KMS-11 (cell line): ENCODE measurements at regions not wholly inside any gene's neighbourhood (a gene's known extent, or its start where the extent isn't known, plus 50 kb on each side); places are given as distances from the start of the nearest gene placed in this dataset.

Source experiments
- H2AFZ ChIP-seq: fragments of 200-600 bp; sonication (generic); 2 replicates; pipeline ENCODE4 v1.6.1; 2016; ENCODE audit warnings: antibody characterized with exemption, mixed run types, low read depth
- H3K27ac ChIP-seq: fragments of 200-600 bp; sonication (generic); 2 replicates; pipeline ENCODE4 v1.6.1; 2016; ENCODE audit warnings: mild to moderate bottlenecking, mixed run types
- H3K27me3 ChIP-seq: fragments of 200-600 bp; sonication (generic); 2 replicates; pipeline ENCODE4 v1.6.1; 2017; ENCODE audit warnings: mild to moderate bottlenecking, low read depth, mixed run types, moderate library complexity; ENCODE audit not compliant: insufficient read depth
- H3K36me3 ChIP-seq: fragments of 200-600 bp; sonication (generic); 2 replicates; pipeline ENCODE4 v1.6.1; 2017; ENCODE audit warnings: mild to moderate bottlenecking, mixed run types; ENCODE audit not compliant: insufficient read depth
- H3K4me1 ChIP-seq: fragments of 200-600 bp; sonication (generic); 2 replicates; pipeline ENCODE4 v1.6.1; 2016; ENCODE audit warnings: mild to moderate bottlenecking, low read depth, mixed run types; ENCODE audit not compliant: poor library complexity, severe bottlenecking
- H3K4me2 ChIP-seq: fragments of 200-600 bp; sonication (generic); 2 replicates; pipeline ENCODE4 v1.7.0; 2016; ENCODE audit warnings: mild to moderate bottlenecking, mixed run types
- H3K4me3 ChIP-seq: fragments of 200-600 bp; sonication (generic); IDR thresholded peaks from 2 replicates; pipeline ENCODE4 v1.6.1; 2017; ENCODE audit warnings: low read depth, low read length, mixed read lengths; ENCODE audit not compliant: insufficient read depth
- H3K79me2 ChIP-seq: fragments of 200-600 bp; sonication (generic); 2 replicates; pipeline ENCODE4 v1.6.1; 2016; ENCODE audit warnings: low read depth, mixed run types; ENCODE audit not compliant: insufficient read depth
- H3K9ac ChIP-seq: fragments of 200-600 bp; sonication (generic); 2 replicates; pipeline ENCODE4 v1.6.1; 2016; ENCODE audit warnings: mild to moderate bottlenecking, mixed run types
- H4K20me1 ChIP-seq: fragments of 200-600 bp; sonication (generic); 2 replicates; pipeline ENCODE4 v1.6.1; 2016; ENCODE audit warnings: mild to moderate bottlenecking, mixed run types; ENCODE audit not compliant: insufficient read depth
- TF ChIP-seq, protein P1 (sequence below): fragments of 200-600 bp; sonication (generic); conservative IDR thresholded peaks from 2 replicates; pipeline ENCODE4 v1.6.1; 2017; ENCODE audit warnings: low read depth, mild to moderate bottlenecking, antibody characterized with exemption, low read length, moderate library complexity, mixed read lengths

DNA sequence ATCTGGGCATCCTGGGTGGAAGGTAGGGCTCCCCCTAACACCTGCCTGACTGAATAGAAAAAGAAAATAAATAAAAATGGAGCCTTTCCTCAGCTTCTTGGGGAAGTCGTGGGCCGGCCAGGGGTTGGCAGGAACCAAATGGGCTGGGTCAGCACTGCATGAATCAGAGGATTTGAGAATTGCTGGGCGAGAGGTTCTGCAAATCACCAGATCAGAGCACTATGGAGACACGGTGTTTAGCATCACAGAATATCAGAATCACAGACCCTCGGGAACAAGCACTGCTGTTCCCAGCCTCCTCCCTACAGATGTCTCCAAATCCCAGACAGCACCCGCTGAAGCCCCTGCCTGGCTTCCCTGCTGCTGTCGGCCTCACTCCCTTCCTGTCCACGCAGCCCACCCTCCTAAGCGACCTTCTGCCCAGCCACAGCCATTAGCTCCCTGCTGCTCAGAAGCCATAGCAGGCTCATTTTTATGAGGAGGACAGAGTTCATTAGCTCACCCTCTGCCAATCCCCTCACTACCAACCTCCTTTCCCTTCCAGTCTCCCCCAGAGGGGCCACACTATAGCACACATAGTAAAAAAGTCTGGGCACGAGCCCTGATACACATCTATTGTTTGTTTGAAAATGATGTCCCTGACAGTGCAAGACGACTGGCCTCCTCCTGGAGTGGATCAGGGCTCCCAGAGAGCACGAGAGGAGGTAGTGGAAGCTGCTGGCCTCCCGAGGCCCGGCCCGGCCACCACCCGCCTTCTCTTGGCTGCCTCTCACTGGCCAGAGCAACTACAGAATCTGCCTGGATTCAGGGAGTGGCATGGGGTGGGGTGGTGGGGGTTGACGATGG is 64.6 kb upstream of the TAF1B start:
- H3K9ac ChIP-seq = no peak overlapping the region
- peaks cover 27% of the 10 kb centered on the region for H3K4me1 ChIP-seq
- H3K4me3 ChIP-seq = no peak overlapping the region
- H3K27ac ChIP-seq = no peak overlapping the region
- TF ChIP-seq, protein P1, sequence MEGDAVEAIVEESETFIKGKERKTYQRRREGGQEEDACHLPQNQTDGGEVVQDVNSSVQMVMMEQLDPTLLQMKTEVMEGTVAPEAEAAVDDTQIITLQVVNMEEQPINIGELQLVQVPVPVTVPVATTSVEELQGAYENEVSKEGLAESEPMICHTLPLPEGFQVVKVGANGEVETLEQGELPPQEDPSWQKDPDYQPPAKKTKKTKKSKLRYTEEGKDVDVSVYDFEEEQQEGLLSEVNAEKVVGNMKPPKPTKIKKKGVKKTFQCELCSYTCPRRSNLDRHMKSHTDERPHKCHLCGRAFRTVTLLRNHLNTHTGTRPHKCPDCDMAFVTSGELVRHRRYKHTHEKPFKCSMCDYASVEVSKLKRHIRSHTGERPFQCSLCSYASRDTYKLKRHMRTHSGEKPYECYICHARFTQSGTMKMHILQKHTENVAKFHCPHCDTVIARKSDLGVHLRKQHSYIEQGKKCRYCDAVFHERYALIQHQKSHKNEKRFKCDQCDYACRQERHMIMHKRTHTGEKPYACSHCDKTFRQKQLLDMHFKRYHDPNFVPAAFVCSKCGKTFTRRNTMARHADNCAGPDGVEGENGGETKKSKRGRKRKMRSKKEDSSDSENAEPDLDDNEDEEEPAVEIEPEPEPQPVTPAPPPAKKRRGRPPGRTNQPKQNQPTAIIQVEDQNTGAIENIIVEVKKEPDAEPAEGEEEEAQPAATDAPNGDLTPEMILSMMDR = no peak
- H2AFZ ChIP-seq = no peak overlapping the region
- H3K27me3 ChIP-seq = no peaks in the 10 kb centered on the region; the same call in 1 of the 2 replicates
- no peaks in the 10 kb centered on the region for H3K79me2 ChIP-seq
- no peaks in the 10 kb centered on the region for H3K36me3 ChIP-seq
- H3K4me2 ChIP-seq = peak overlapping the region; percentile 85; the same call in 1 of the 2 replicates
- no peaks in the 10 kb centered on the region for H4K20me1 ChIP-seq

DNA sequence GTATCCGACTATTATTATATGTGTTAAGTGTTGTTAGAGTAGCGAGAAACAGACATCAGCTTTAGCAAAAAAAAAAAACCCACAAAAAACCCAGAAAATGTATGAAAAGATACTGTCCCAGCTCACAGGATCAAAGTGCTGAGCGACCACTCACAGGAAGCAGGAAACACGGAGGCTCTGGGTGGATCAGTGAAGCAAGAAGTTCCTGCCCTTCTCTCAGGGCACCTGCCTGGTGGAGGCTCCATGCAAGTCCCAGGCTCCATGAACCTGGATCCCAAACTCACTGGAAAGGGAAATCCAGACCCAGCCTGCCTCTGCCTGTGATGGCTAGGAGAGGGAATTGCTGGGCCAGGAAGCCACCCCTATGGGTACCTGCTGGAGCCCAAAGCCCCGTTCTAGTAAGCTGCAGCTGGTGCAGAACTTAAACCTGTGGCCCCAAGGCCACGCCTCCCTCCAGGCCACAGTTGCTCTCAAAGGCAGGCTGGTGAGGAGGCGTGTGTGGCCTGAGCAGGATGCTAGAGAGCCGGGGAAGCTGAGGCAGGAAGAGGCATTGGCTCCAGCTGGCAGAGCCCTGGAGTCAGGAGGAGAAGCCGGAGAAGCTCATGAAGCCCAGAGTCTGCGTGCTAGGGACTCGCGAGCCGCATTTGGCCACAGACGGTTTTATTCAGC is 63.5 kb upstream of the TAF1B start:
- Histone ChIP-seq H3K36me3 (no peaks in the 10 kb centered on the region), H3K27ac (peak overlapping the region; percentile 53), H3K4me2 (peak overlapping the region; percentile 85), H3K79me2 (no peaks in the 10 kb centered on the region), H3K4me1 (peaks cover 27% of the 10 kb centered on the region), H3K4me3 (no peak overlapping the region), H2AFZ (peak overlapping the region; percentile 59; the same call in 1 of the 2 replicates), H3K9ac (0 out of 2 replicates have a peak overlapping the region, but pooled peaks have one; percentile 24), H4K20me1 (no peaks in the 10 kb centered on the region), H3K27me3 (no peaks in the 10 kb centered on the region; the same call in 1 of the 2 replicates)
- TF ChIP-seq, protein P1 = no peak

DNA sequence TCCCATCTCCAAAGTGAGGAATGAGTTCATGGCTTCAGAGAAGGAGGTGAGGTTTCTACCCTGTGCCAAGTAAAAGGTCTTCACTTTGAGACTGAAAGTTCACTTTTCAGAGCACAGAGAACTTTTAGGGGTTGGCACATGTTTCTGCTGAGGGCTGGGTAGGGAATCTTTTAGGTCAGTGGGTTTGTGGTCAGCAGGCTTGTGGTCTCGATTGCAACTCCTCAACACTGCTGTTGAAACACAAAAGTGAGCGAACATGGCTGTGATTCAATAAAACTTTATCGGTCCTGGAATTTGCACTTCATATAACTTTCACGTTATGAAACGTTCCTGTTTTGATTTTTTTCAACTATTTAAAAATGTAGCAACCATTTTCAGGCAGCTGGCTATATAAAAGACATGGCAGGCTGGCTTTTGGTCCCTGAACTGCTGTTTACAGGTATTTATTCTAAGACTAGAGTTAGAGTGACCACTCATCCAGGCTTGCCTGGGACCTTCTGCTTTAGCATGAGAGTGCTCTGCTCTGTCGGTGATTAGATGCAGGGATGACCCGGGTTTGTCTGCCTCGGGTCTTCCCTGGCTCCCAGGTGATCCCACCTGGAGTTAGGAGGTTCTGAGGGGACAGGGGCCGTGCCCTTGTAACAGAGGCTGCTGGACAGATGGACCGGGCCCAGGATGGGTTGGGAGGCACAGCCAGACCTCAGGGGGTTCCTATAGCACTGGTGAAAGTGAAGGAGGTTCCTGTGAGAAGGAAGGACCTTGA is 62.7 kb upstream of the TAF1B start:
- 0 out of 2 replicates have a peak overlapping the region, but pooled peaks have one; percentile 24 for H3K9ac ChIP-seq
- H3K27ac ChIP-seq = peak overlapping the region; percentile 53
- H3K27me3 ChIP-seq = no peaks in the 10 kb centered on the region; the same call in 1 of the 2 replicates
- TF ChIP-seq, protein P1 = no peak
- no peaks in the 10 kb centered on the region for H3K79me2 ChIP-seq
- H2AFZ ChIP-seq = peak overlapping the region; percentile 59; the same call in 1 of the 2 replicates
- H3K4me1 ChIP-seq = peaks cover 27% of the 10 kb centered on the region
- H4K20me1 ChIP-seq = no peaks in the 10 kb centered on the region
- H3K4me2 ChIP-seq = peak overlapping the region; percentile 85
- no peak overlapping the region for H3K4me3 ChIP-seq
- H3K36me3 ChIP-seq = no peaks in the 10 kb centered on the region

DNA sequence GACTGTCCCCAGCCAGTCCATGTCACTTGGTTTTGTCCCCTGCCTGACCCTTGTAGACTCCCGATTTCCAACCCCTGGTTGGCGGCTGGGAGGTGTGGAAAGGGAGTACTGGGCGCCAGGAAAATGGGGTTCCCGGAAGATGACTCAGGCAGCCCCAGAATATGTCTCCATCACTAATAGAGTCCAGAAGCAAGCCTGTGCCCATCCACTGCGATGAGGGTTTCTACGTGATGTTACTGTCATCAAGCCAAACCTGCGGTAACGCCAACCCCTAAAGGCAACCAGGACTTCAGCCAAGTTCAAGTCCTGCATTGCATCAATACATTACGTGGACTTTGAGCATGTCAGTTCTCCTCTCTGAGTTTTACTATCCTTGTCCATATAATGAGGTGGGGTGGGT is 62.0 kb upstream of the TAF1B start:
- Histone ChIP-seq H3K4me1 (peaks cover 27% of the 10 kb centered on the region), H4K20me1 (no peaks in the 10 kb centered on the region), H3K36me3 (no peaks in the 10 kb centered on the region), H3K4me3 (no peak overlapping the region), H3K27me3 (no peaks in the 10 kb centered on the region; the same call in 1 of the 2 replicates), H2AFZ (no peak overlapping the region), H3K79me2 (no peaks in the 10 kb centered on the region), H3K27ac (no peak overlapping the region), H3K4me2 (no peak overlapping the region; the same call in 1 of the 2 replicates), H3K9ac (no peak overlapping the region)
- TF ChIP-seq, protein P1 = no peak
